H9 (cell line): ENCODE measurements at regions not wholly inside any gene's neighbourhood (a gene's known extent, or its start where the extent isn't known, plus 50 kb on each side); places are given as distances from the start of the nearest gene placed in this dataset.

Experiments used
- DNase-seq: peaks from one replicate; pipeline ENCODE4 v3.0.0-alpha.2; 2017
- H2AFZ ChIP-seq: one replicate; pipeline ENCODE4 v1.6.1; 2013; ENCODE audit warnings: mild to moderate bottlenecking, low read length, control low read depth, moderate library complexity
- H2AK5ac ChIP-seq: 2 replicates; pipeline ENCODE4 v1.6.1; 2013; ENCODE audit warnings: low read length, control low read depth, mixed read lengths; ENCODE audit not compliant: insufficient read length
- H2BK120ac ChIP-seq: one replicate; pipeline ENCODE4 v1.6.1; 2013; ENCODE audit warnings: low read depth, mild to moderate bottlenecking, low read length, control low read depth, inconsistent platforms; ENCODE audit not compliant: poor library complexity, severe bottlenecking
- H2BK12ac ChIP-seq: 2 replicates; pipeline ENCODE4 v1.6.1; 2013; ENCODE audit warnings: low read length, control low read depth, mixed read lengths, low read depth; ENCODE audit not compliant: insufficient read length
- H2BK15ac ChIP-seq: 2 replicates; pipeline ENCODE4 v1.6.1; 2013; ENCODE audit warnings: low read depth, low read length, control low read depth
- H2BK20ac ChIP-seq: one replicate; pipeline ENCODE4 v1.6.1; 2013; ENCODE audit warnings: low read depth, mild to moderate bottlenecking, low read length, control low read depth, inconsistent platforms; ENCODE audit not compliant: poor library complexity, severe bottlenecking
- H2BK5ac ChIP-seq: 2 replicates; pipeline ENCODE4 v1.6.1; 2013; ENCODE audit warnings: low read length, control low read depth, mixed read lengths; ENCODE audit not compliant: insufficient read length
- H3K14ac ChIP-seq: 2 replicates; pipeline ENCODE4 v1.6.1; 2013; ENCODE audit warnings: low read length, control low read depth; ENCODE audit not compliant: insufficient read depth
- H3K18ac ChIP-seq: 2 replicates; pipeline ENCODE4 v1.6.1; 2013; ENCODE audit warnings: low read depth, mild to moderate bottlenecking, mixed read lengths, low read length, control low read depth; ENCODE audit not compliant: insufficient read length
- H3K23ac ChIP-seq: 2 replicates; pipeline ENCODE4 v1.6.1; 2013; ENCODE audit warnings: low read length, control low read depth, mixed read lengths, low read depth; ENCODE audit not compliant: insufficient read length
- H3K23me2 ChIP-seq: 2 replicates; pipeline ENCODE4 v1.6.1; 2013; ENCODE audit warnings: low read depth, mild to moderate bottlenecking, mixed read lengths, low read length, control low read depth; ENCODE audit not compliant: insufficient read length, poor library complexity, severe bottlenecking
- H3K27ac ChIP-seq: 2 replicates; pipeline ENCODE4 v1.5.1; 2013; ENCODE audit warnings: low read length, control low read depth, mixed read lengths, low read depth; ENCODE audit not compliant: insufficient read length
- H3K27me3 ChIP-seq: 2 replicates; pipeline ENCODE4 v1.6.1; 2013; ENCODE audit warnings: low read length, control low read depth, inconsistent platforms; ENCODE audit not compliant: insufficient read depth
- H3K4ac ChIP-seq: 2 replicates; pipeline ENCODE4 v1.6.1; 2013; ENCODE audit warnings: low read depth, mild to moderate bottlenecking, control low read depth, inconsistent platforms, low read length, moderate library complexity
- H3K4me1 ChIP-seq: 2 replicates; pipeline ENCODE4 v1.6.1; 2013; ENCODE audit warnings: low read length, control low read depth, inconsistent platforms; ENCODE audit not compliant: insufficient read depth
- H3K4me2 ChIP-seq: 2 replicates; pipeline ENCODE4 v1.6.1; 2013; ENCODE audit warnings: low read length, control low read depth, mixed read lengths; ENCODE audit not compliant: insufficient read length, insufficient read depth
- H3K56ac ChIP-seq: 2 replicates; pipeline ENCODE4 v1.6.1; 2013; ENCODE audit warnings: low read depth, mild to moderate bottlenecking, mixed read lengths, low read length, control low read depth; ENCODE audit not compliant: insufficient read length
- H3K79me1 ChIP-seq: 2 replicates; pipeline ENCODE4 v1.6.1; 2013; ENCODE audit warnings: low read depth, mild to moderate bottlenecking, moderate library complexity, low read length, control low read depth, inconsistent platforms; ENCODE audit not compliant: insufficient read depth, poor library complexity, severe bottlenecking
- H3K79me2 ChIP-seq: 2 replicates; pipeline ENCODE4 v1.6.1; 2013; ENCODE audit warnings: low read length, control low read depth, inconsistent platforms; ENCODE audit not compliant: insufficient read depth
- H3K9ac ChIP-seq: 2 replicates; pipeline ENCODE4 v1.6.1; 2013; ENCODE audit warnings: low read length, control low read depth, mixed read lengths; ENCODE audit not compliant: insufficient read length; ENCODE audit errors: extremely low read depth
- H3K9me3 ChIP-seq: one replicate; pipeline ENCODE4 v1.6.1; 2013; ENCODE audit warnings: low read depth, low read length, inconsistent platforms; ENCODE audit not compliant: control insufficient read depth
- H3T11ph ChIP-seq: one replicate; pipeline ENCODE4 v1.6.1; 2013; ENCODE audit warnings: mild to moderate bottlenecking, low read length, control low read depth, inconsistent platforms
- H4K20me1 ChIP-seq: one replicate; pipeline ENCODE4 v1.6.1; 2013; ENCODE audit not compliant: control insufficient read depth, insufficient read length, insufficient read depth
- H4K5ac ChIP-seq: 2 replicates; pipeline ENCODE4 v1.6.1; 2013; ENCODE audit warnings: low read depth, mild to moderate bottlenecking, mixed read lengths, low read length, control low read depth; ENCODE audit not compliant: insufficient read length
- H4K8ac ChIP-seq: replicated peaks from 2 replicates; pipeline ENCODE4 v1.6.1; 2013; ENCODE audit warnings: low read length, control low read depth, mixed read lengths, low read depth; ENCODE audit not compliant: insufficient read length
- H4K91ac ChIP-seq: 2 replicates; pipeline ENCODE4 v1.6.1; 2013; ENCODE audit warnings: low read depth, mild to moderate bottlenecking, moderate library complexity, mixed read lengths, low read length, control low read depth; ENCODE audit not compliant: insufficient read length
- H3K27ac Mint-ChIP-seq, 3 experiments: 2 replicates in 2 of 3; 3 replicates in 1 of 3; pipeline ENCODE4 v1.8.0; 2020 to 2021; ENCODE audit warnings: mixed read lengths in 3 of 3, mild to moderate bottlenecking in 1 of 3, moderate library complexity in 1 of 3
- H3K27me3 Mint-ChIP-seq: 2 replicates; pipeline ENCODE4 v1.8.0; 2021; ENCODE audit warnings: low read depth, mild to moderate bottlenecking, moderate library complexity, mixed read lengths
- H3K36me3 Mint-ChIP-seq, 3 experiments: 2 replicates in 2 of 3; 3 replicates in 1 of 3; pipeline ENCODE4 v1.8.0; 2020 to 2021; ENCODE audit warnings: low read depth in 3 of 3, mixed read lengths in 3 of 3; ENCODE audit not compliant: insufficient read depth in 1 of 3
- H3K4me1 Mint-ChIP-seq, 2 experiments: 2 replicates each; pipeline ENCODE4 v1.8.0; 2020; ENCODE audit warnings: mixed read lengths in 2 of 2
- H3K4me3 Mint-ChIP-seq, 2 experiments: 2 replicates in 1 of 2; 3 replicates in 1 of 2; pipeline ENCODE4 v1.8.0; 2020 to 2021; ENCODE audit warnings: mild to moderate bottlenecking in 2 of 2, mixed read lengths in 2 of 2, moderate library complexity in 1 of 2
- H3K9me3 Mint-ChIP-seq, 2 experiments: 2 replicates in 1 of 2; 3 replicates in 1 of 2; pipeline ENCODE4 v1.8.0; 2020; ENCODE audit warnings: mild to moderate bottlenecking in 2 of 2, mixed read lengths in 2 of 2, moderate library complexity in 1 of 2
- CTCF ChIP-seq: fragments of 200-600 bp; sonication (generic); conservative IDR thresholded peaks from 3 replicates; pipeline ENCODE4 v1.8.0; 2021; ENCODE audit warnings: antibody characterized with exemption, mild to moderate bottlenecking
- WGBS: extraction: QIAGEN DNeasy Blood & Tissue Kit; methylation state at CpG from one replicate; pipeline ENCODE4 v1.1.7; 2013; ENCODE audit warnings: missing lambda C conversion rate, low lambda C conversion rate, mixed read lengths; ENCODE audit not compliant: insufficient read length; ENCODE audit errors: extremely low coverage; 5-methylcytosine and 5-hydroxymethylcytosine counted together

GRCh38 chr4:149101649-149102048 lies 659.4 kb upstream of the NR3C2 start:
- no peak for TF ChIP-seq CTCF
- no peak overlapping the region for H2BK20ac ChIP-seq
- no peak overlapping the region for H2AK5ac ChIP-seq
- no peak overlapping the region for H2BK5ac ChIP-seq
- Mint-ChIP-seq H3K4me3 (no peak overlapping the region), H3K27ac (no peak overlapping the region), H3K9me3 (peaks cover 11 to 15% of the 10 kb centered on the region in 2 experiments), H3K36me3 (peaks cover 0 to 7% (median 4%) of the 10 kb centered on the region in 3 experiments; a peak in 4 of 7 replicates), H3K27me3 (no peaks in the 10 kb centered on the region), H3K4me1 (no peaks in the 10 kb centered on the region)
- H3K27ac ChIP-seq = no peak overlapping the region
- no peak overlapping the region for H2BK12ac ChIP-seq
- H4K20me1 ChIP-seq = no peaks in the 10 kb centered on the region
- no peak overlapping the region for H3K14ac ChIP-seq
- no peaks in the 10 kb centered on the region for H3K4me1 ChIP-seq
- no CpG with 5 or more reads among the region's 2 CpGs for WGBS
- H4K8ac ChIP-seq = no peak overlapping the region
- no peak overlapping the region for H3T11ph ChIP-seq
- no peak overlapping the region for H2BK120ac ChIP-seq
- no peaks in the 10 kb centered on the region for H3K79me2 ChIP-seq
- no peak overlapping the region for H3K4ac ChIP-seq
- no peaks in the 10 kb centered on the region for H3K79me1 ChIP-seq
- no peaks in the 10 kb centered on the region for H3K27me3 ChIP-seq
- no peak overlapping the region for H3K9ac ChIP-seq
- no peaks in the 10 kb centered on the region for H3K23me2 ChIP-seq
- H3K9me3 ChIP-seq = no peaks in the 10 kb centered on the region
- no peak overlapping the region for H3K4me2 ChIP-seq
- no peak overlapping the region for H2AFZ ChIP-seq
- no peak overlapping the region for H3K56ac ChIP-seq
- H3K23ac ChIP-seq = no peak overlapping the region
- H4K5ac ChIP-seq = no peak overlapping the region
- H4K91ac ChIP-seq = no peak overlapping the region
- no peak overlapping the region for H2BK15ac ChIP-seq
- H3K18ac ChIP-seq = no peak overlapping the region
- no peak for DNase-seq
